Activated CD4-positive, alpha-beta memory T cell treated with anti-CD3 and anti-CD28 coated beads, Interleukin-2, amount 10 ng/mL, durations not matched to agents 7 days and 5 days (primary cell): ENCODE measurements at regions not wholly inside any gene's neighbourhood (a gene's known extent, or its start where the extent isn't known, plus 50 kb on each side); places are given as distances from the start of the nearest gene placed in this dataset.

Experiments
- CTCF ChIA-PET: fragments of 350-600 bp; sonication (Branson Sonifier 250); formaldehyde crosslinking; loops from one replicate; lab custom pipeline; 2021; ENCODE audit warnings: antibody characterized with exemption, inconsistent platforms; lab: Charles Lee
- POLR2A ChIA-PET: fragments of 350-600 bp; sonication (Branson Sonifier 250); formaldehyde crosslinking; loops from one replicate; lab custom pipeline; 2021; ENCODE audit warnings: antibody characterized with exemption; lab: Charles Lee
- DNase-seq: peaks from one replicate; pipeline ENCODE4 v3.0.0-alpha.2; 2020
- H3K27ac Mint-ChIP-seq: one replicate; pipeline ENCODE4 v1.8.0; 2021; ENCODE audit warnings: mild to moderate bottlenecking, mixed read lengths
- H3K27me3 Mint-ChIP-seq: one replicate; pipeline ENCODE4 v1.8.0; 2021; ENCODE audit warnings: mixed read lengths
- H3K36me3 Mint-ChIP-seq: one replicate; pipeline ENCODE4 v1.8.0; 2021; ENCODE audit warnings: low read depth, mixed read lengths
- H3K4me1 Mint-ChIP-seq: one replicate; pipeline ENCODE4 v1.8.0; 2021; ENCODE audit warnings: mixed read lengths
- H3K4me3 Mint-ChIP-seq: one replicate; pipeline ENCODE4 v1.8.0; 2021; ENCODE audit warnings: mild to moderate bottlenecking, mixed read lengths
- H3K9me3 Mint-ChIP-seq: one replicate; pipeline ENCODE4 v1.8.0; 2021; ENCODE audit warnings: mixed read lengths

GRCh38 chr4:174118171-174118570 lies 165.3 kb downstream of the FBXO8 start:
- peaks cover 3% of the 10 kb centered on the region for H3K4me1 Mint-ChIP-seq
- no peak for DNase-seq
- no peaks in the 10 kb centered on the region for H3K9me3 Mint-ChIP-seq
- ChIA-PET CTCF (interaction anchor here (1.2 kb wide), 1 partner anchor 104 kb away, joined by 3 read pairs; no protein-coding TSS in a partner anchor), POLR2A (no interaction called here)
- no peak overlapping the region for H3K27ac Mint-ChIP-seq
- H3K27me3 Mint-ChIP-seq, result peaks cover 25% of the 10 kb centered on the region
- H3K36me3 Mint-ChIP-seq, result no peaks in the 10 kb centered on the region
- H3K4me3 Mint-ChIP-seq, result no peak overlapping the region

DNA sequence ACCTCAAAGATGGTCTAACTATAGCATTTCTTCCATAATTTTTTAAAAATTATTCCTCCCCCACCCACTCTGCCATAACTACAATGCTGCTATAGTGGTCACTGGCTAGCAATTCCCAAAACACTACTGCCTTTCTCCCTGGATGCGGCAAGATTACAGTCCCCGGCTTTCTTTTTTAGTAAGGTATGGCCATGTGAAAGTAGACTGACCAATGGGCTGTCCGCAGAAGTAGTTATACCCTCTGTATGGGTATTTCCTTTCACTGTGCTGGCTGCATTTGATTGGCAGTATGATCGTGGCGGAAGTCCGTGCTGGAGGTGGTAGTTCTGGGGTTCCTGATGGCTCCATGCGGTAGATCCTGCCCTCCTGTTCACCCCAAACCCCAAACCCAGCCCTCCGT lies 166.0 kb downstream of the FBXO8 start:
- CTCF ChIA-PET, result interaction anchor here (1.2 kb wide), 1 partner anchor 105 kb away, joined by 3 read pairs; no protein-coding TSS in a partner anchor
- H3K27me3 Mint-ChIP-seq, result peaks cover 22% of the 10 kb centered on the region

GRCh38 chr4:174116021-174116420 lies 167.4 kb downstream of the FBXO8 start:
- Mint-ChIP-seq H3K27ac (no peak overlapping the region), H3K36me3 (no peaks in the 10 kb centered on the region), H3K9me3 (no peaks in the 10 kb centered on the region), H3K4me3 (no peak overlapping the region), H3K4me1 (peaks cover 3% of the 10 kb centered on the region), H3K27me3 (peaks cover 24% of the 10 kb centered on the region)
- no peak for DNase-seq
- POLR2A ChIA-PET, result no interaction called here
- CTCF ChIA-PET, result no interaction called here

More for the DNA sequence above, 166.0 kb downstream of the FBXO8 start:
- H3K9me3 Mint-ChIP-seq, result no peaks in the 10 kb centered on the region
- peaks cover 3% of the 10 kb centered on the region for H3K4me1 Mint-ChIP-seq
- no peak overlapping the region for H3K27ac Mint-ChIP-seq
- POLR2A ChIA-PET, result no interaction called here
- H3K4me3 Mint-ChIP-seq, result no peak overlapping the region
- DNase-seq, result no peak
- no peaks in the 10 kb centered on the region for H3K36me3 Mint-ChIP-seq

GRCh38 chr4:174111422-174111821 lies 172.0 kb downstream of the FBXO8 start:
- ChIA-PET POLR2A (no interaction called here), CTCF (no interaction called here)
- Mint-ChIP-seq H3K4me3 (no peak overlapping the region), H3K36me3 (no peaks in the 10 kb centered on the region), H3K27me3 (peaks cover 19% of the 10 kb centered on the region), H3K27ac (no peak overlapping the region), H3K9me3 (no peaks in the 10 kb centered on the region), H3K4me1 (no peaks in the 10 kb centered on the region)
- DNase-seq, result no peak

- ChIA-PET POLR2A (no interaction called here), CTCF (interaction anchor here (1.2 kb wide), 2 partner anchors 10 to 29 kb away, joined by 3 to 5 read pairs; no protein-coding TSS in a partner anchor)
- Mint-ChIP-seq H3K4me1 (no peaks in the 10 kb centered on the region), H3K27ac (no peak overlapping the region), H3K4me3 (no peak overlapping the region), H3K27me3 (peaks cover 19% of the 10 kb centered on the region), H3K9me3 (no peaks in the 10 kb centered on the region), H3K36me3 (no peaks in the 10 kb centered on the region)
- DNase-seq, result no peak
These were observed 173.3 kb downstream of the FBXO8 start for GRCh38 chr4:174110180-174110579.

DNA sequence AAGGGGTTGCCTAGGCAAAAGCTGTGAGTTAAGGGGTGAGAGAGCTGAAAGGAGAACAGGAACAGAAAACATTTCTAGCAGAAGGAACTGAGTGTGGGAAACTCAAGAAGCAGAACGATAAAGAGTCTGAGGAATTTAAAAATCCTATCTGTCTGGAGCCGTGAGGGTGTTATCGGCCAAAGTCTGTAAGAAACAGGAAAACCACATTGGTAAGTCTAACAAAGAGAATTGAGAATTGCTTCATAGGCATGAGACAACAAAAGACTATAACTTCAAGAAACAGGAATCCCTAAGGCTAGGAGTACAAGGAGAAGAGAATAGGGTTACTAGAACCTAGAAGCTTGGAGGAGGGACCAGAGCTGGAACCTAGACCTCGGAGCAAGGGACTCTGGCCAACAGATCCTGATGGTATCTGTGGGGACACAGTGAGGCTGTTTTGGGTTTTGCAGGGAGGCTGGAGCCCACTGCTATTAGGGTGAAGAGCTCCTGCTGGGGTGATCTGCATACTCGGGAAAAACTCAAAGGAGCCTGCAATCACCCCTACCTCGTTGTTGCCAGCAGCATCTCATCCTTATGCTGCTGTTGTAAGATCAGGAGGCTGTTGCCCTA lies 175.6 kb downstream of the FBXO8 start:
- H3K36me3 Mint-ChIP-seq, result no peaks in the 10 kb centered on the region
- H3K27me3 Mint-ChIP-seq, result peaks cover 17% of the 10 kb centered on the region
- H3K4me1 Mint-ChIP-seq, result no peaks in the 10 kb centered on the region
- CTCF ChIA-PET, result no interaction called here
- H3K9me3 Mint-ChIP-seq, result no peaks in the 10 kb centered on the region
- POLR2A ChIA-PET, result no interaction called here
- no peak overlapping the region for H3K4me3 Mint-ChIP-seq
- DNase-seq, result no peak
- no peak overlapping the region for H3K27ac Mint-ChIP-seq

- H3K36me3 Mint-ChIP-seq, result no peaks in the 10 kb centered on the region
These were observed 178.3 kb downstream of the FBXO8 start for GRCh38 chr4:174105202-174105601.

DNA sequence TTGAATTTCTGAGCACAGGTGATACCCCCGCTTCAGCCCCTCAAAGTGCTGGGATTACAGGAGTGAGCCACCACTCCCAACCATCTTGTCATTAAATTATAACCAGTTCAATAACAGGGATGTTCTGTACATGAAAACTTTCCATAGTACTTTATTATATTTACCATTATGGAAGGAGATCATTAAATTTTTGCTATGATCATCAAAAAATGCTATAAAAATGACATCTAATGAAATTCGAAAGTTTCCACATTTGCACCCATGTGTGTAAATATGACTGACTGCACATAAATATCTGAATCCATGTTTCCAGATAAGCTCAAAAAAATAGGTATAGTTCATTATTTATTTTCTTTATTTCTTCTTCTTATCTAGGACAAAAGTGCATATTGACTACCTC lies 182.6 kb downstream of the FBXO8 start:
- no peak overlapping the region for H3K4me3 Mint-ChIP-seq
- no peaks in the 10 kb centered on the region for H3K27me3 Mint-ChIP-seq
- CTCF ChIA-PET, result no interaction called here
- no peaks in the 10 kb centered on the region for H3K4me1 Mint-ChIP-seq
- no peak overlapping the region for H3K27ac Mint-ChIP-seq
- DNase-seq, result no peak
- H3K9me3 Mint-ChIP-seq, result no peaks in the 10 kb centered on the region
- POLR2A ChIA-PET, result no interaction called here
- H3K36me3 Mint-ChIP-seq, result no peaks in the 10 kb centered on the region

More at GRCh38 chr4:174105202-174105601, 178.3 kb downstream of the FBXO8 start:
- ChIA-PET CTCF (no interaction called here), POLR2A (no interaction called here)
- Mint-ChIP-seq H3K4me3 (no peak overlapping the region), H3K27me3 (peaks cover 12% of the 10 kb centered on the region), H3K4me1 (no peaks in the 10 kb centered on the region), H3K9me3 (no peaks in the 10 kb centered on the region), H3K27ac (no peak overlapping the region)
- DNase-seq, result no peak

DNA sequence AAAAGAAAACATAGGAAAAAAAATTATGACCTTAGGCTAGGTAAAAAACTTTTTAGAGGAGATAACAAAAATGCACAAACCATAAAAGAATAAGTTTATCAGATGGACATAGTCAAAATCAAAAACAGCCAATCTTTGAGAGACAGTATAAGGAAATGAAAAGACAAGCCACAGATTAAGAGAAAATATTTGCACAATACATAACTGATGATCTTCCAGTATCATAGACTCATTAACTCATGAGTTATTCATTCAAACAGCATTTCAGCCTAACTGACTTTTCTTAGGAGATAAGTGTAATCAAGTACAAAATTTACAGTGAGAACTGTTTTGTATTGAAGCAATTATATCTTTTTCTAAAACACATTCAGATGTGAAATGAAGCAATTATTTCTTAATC lies 183.8 kb downstream of the FBXO8 start:
- POLR2A ChIA-PET, result no interaction called here
- Mint-ChIP-seq H3K4me3 (no peak overlapping the region), H3K27me3 (no peaks in the 10 kb centered on the region), H3K9me3 (no peaks in the 10 kb centered on the region), H3K27ac (no peak overlapping the region), H3K36me3 (no peaks in the 10 kb centered on the region), H3K4me1 (no peaks in the 10 kb centered on the region)
- no peak for DNase-seq
- CTCF ChIA-PET, result no interaction called here

DNA sequence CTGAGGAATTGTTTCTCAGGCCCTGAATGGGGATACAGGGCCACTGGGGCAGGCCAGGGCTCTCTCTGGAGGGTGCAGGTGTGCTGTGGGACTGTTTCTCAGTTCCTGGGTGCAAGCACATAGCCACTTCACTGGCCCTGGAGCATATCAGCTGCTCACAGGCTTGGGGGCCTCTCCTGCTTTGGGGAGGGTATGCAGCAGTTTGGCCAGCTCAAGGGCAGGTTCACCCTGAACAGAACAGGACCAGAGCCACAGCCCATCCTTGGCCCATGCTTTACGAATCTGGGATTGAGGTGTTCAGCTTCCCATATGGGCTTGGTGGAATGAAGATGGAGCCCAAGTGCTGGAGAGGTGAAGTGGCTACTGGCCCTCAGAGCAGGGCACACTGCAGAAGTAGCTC lies 186.5 kb downstream of the FBXO8 start:
- CTCF ChIA-PET, result no interaction called here
- Mint-ChIP-seq H3K27me3 (no peaks in the 10 kb centered on the region), H3K4me1 (no peaks in the 10 kb centered on the region), H3K4me3 (no peak overlapping the region), H3K9me3 (no peaks in the 10 kb centered on the region), H3K36me3 (no peaks in the 10 kb centered on the region), H3K27ac (no peak overlapping the region)
- no peak for DNase-seq
- POLR2A ChIA-PET, result no interaction called here

DNA sequence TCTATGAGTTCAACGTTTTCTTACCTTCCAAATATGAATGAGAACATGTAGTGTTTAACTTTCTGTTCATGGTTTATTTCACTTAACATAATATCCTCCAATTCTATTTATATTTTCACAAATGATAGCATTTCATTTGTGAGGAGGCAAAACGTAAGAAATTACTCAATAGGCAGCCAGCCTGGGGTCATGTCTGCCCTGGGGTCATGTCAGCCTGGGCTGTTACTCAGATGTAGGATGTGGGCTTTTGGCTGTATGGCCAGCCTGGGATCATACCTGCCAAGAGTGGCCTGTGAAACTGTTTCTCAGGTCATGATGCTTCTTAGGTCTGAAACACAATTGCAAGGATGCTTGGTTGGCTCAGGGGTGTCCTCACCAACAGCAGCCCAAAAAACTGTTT lies 187.0 kb downstream of the FBXO8 start:
- POLR2A ChIA-PET, result no interaction called here
- no peak for DNase-seq
- H3K27ac Mint-ChIP-seq, result no peak overlapping the region
- H3K27me3 Mint-ChIP-seq, result no peaks in the 10 kb centered on the region
- no peaks in the 10 kb centered on the region for H3K9me3 Mint-ChIP-seq
- no peak overlapping the region for H3K4me3 Mint-ChIP-seq
- no peaks in the 10 kb centered on the region for H3K36me3 Mint-ChIP-seq
- H3K4me1 Mint-ChIP-seq, result no peaks in the 10 kb centered on the region
- CTCF ChIA-PET, result no interaction called here

- DNase-seq, result no peak
- Mint-ChIP-seq H3K9me3 (no peaks in the 10 kb centered on the region), H3K36me3 (no peaks in the 10 kb centered on the region), H3K4me1 (no peaks in the 10 kb centered on the region), H3K4me3 (no peak overlapping the region), H3K27ac (no peak overlapping the region), H3K27me3 (no peaks in the 10 kb centered on the region)
- ChIA-PET CTCF (no interaction called here), POLR2A (no interaction called here)
These were observed 192.3 kb downstream of the FBXO8 start for GRCh38 chr4:174091130-174091529.

- H3K9me3 Mint-ChIP-seq, result no peaks in the 10 kb centered on the region
- POLR2A ChIA-PET, result no interaction called here
- H3K27ac Mint-ChIP-seq, result no peak overlapping the region
- CTCF ChIA-PET, result no interaction called here
- H3K4me1 Mint-ChIP-seq, result no peaks in the 10 kb centered on the region
- DNase-seq, result no peak
- H3K4me3 Mint-ChIP-seq, result no peak overlapping the region
- no peaks in the 10 kb centered on the region for H3K36me3 Mint-ChIP-seq
- no peaks in the 10 kb centered on the region for H3K27me3 Mint-ChIP-seq
These were observed 193.8 kb downstream of the FBXO8 start for GRCh38 chr4:174089711-174090110.

DNA sequence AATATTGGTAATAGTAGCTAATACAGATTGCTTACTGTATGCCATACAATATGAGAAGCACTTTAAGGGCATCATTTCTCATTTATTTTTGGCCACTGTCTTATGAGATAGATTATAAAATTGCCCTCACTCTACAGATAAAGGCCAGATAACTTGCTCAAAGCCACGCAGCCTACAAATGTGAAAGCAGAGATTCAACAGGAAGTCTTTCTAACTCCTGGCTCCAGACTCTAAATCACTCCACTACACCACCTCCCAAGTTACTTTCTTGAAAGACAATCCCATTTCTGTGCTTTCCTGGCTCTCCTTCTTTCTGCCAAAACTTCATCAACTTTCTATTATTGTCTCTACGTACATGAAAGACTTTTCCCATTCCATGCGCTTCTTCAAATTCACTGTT lies 194.7 kb downstream of the FBXO8 start:
- H3K4me1 Mint-ChIP-seq, result no peaks in the 10 kb centered on the region
- no peak overlapping the region for H3K27ac Mint-ChIP-seq
- no peaks in the 10 kb centered on the region for H3K27me3 Mint-ChIP-seq
- no peak overlapping the region for H3K4me3 Mint-ChIP-seq
- H3K9me3 Mint-ChIP-seq, result no peaks in the 10 kb centered on the region
- ChIA-PET POLR2A (no interaction called here), CTCF (no interaction called here)
- no peak for DNase-seq
- no peaks in the 10 kb centered on the region for H3K36me3 Mint-ChIP-seq
